Aorta (tissue), 5 donors: ENCODE measurements at regions not wholly inside any gene's neighbourhood (a gene's known extent, or its start where the extent isn't known, plus 50 kb on each side); places are given as distances from the start of the nearest gene placed in this dataset.
"Not testable (repeated sequence)": the region's sequence is repeated elsewhere in the genome, so short reads cannot be mapped to it uniquely, and the experiment has no call there.

ENCODE experiments used
- ATAC-seq: fragments of 200-7000 bp; cut with Tn5 transposase; one replicate; pipeline ENCODE4 v1.9.1; 2022; ENCODE audit warnings: moderate library complexity; ENCODE audit not compliant: low FRiP score
- DNase-seq, 2 donors: peaks; one replicate each; pipeline ENCODE4 v3.0.0-alpha.2; 2020
- H3K27ac ChIP-seq, 2 donors: one replicate each; pipeline ENCODE4 v1.5.1; 2013; ENCODE audit warnings: low read length in 2 of 2, mild to moderate bottlenecking in 2 of 2, moderate library complexity in 2 of 2, control low read depth in 1 of 2, inconsistent platforms in 1 of 2, low read depth in 1 of 2
- H3K27me3 ChIP-seq, 2 donors: one replicate each; pipeline ENCODE4 v1.6.1; 2013; ENCODE audit warnings: control low read depth in 1 of 2, low read length in 1 of 2, mild to moderate bottlenecking in 1 of 2, moderate library complexity in 1 of 2; ENCODE audit not compliant: insufficient read depth in 2 of 2, control insufficient read depth in 1 of 2
- H3K36me3 ChIP-seq, 2 donors: one replicate each; pipeline ENCODE4 v1.6.1; 2013; ENCODE audit warnings: control low read depth in 1 of 2, low read length in 1 of 2, mild to moderate bottlenecking in 1 of 2; ENCODE audit not compliant: insufficient read depth in 2 of 2, control insufficient read depth in 1 of 2
- H3K4me1 ChIP-seq, 2 donors: one replicate each; pipeline ENCODE4 v1.6.1; 2013; ENCODE audit warnings: low read length in 2 of 2, control low read depth in 1 of 2, mild to moderate bottlenecking in 1 of 2, moderate library complexity in 1 of 2; ENCODE audit not compliant: insufficient read depth in 2 of 2, control insufficient read depth in 1 of 2
- H3K4me3 ChIP-seq, 2 donors: one replicate each; pipeline ENCODE4 v1.5.1; 2013; ENCODE audit warnings: low read length in 2 of 2, control low read depth in 1 of 2, mild to moderate bottlenecking in 1 of 2
- H3K9me3 ChIP-seq: one replicate; pipeline ENCODE4 v1.6.1; 2013; ENCODE audit warnings: mild to moderate bottlenecking, low read length; ENCODE audit not compliant: control insufficient read depth
- WGBS, 2 donors: extraction: QIAGEN DNeasy Blood & Tissue Kit; methylation state at CpG; one replicate each; pipeline ENCODE4 v1.1.7; 2013; 5-methylcytosine and 5-hydroxymethylcytosine counted together
- intact Hi-C, 2 donors: fragments of 100-400 bp; cut with DNase I; formaldehyde crosslinking; loops; one replicate each; pipeline versions ENCODE4 v1.14.2 to v1.15.0; 2022
- donor health status: healthy with polysubstance abuse.
- donor health status: Bipolar disorder and iron deficiency.
- donor health status: DM: no; HTN: no; CAD: no.
- donor health status: DM: no; HTN: no; CAD: no.
- donor health status: DM: yes; HTN: yes; CAD: no.

- Histone ChIP-seq H3K27me3 (no peaks in the 10 kb centered on the region), H3K27ac (no peak overlapping the region), H3K9me3 (no peaks in the 10 kb centered on the region), H3K36me3 (no peaks in the 10 kb centered on the region), H3K4me3 (no peak overlapping the region), H3K4me1 (no peaks in the 10 kb centered on the region)
- no peak for DNase-seq
- 14 to 31% methylated on average over 4 of the region's 4 CpGs for whole genome bisulfite sequencing, 2 donors
- ATAC-seq = no peak
- intact Hi-C loops = no loop called here
These were observed 108.8 kb upstream of the TSPAN8 start for GRCh38 chr12:71266606-71267005.

- H3K4me1 ChIP-seq, H3K36me3 ChIP-seq, H3K4me3 ChIP-seq, DNase-seq, ATAC-seq, intact Hi-C loops, H3K9me3 ChIP-seq, H3K27ac ChIP-seq, H3K27me3 ChIP-seq: not testable (repeated sequence)
- WGBS, 2 donors = 93 to 100% methylated on average over 1 of the region's 3 CpGs
These were observed 107.9 kb upstream of the TSPAN8 start for GRCh38 chr12:71265731-71266130.

GRCh38 chr12:71262466-71262865 is 104.7 kb upstream of the TSPAN8 start:
- H3K9me3 ChIP-seq = no peaks in the 10 kb centered on the region
- intact Hi-C loops = no loop called here
- H3K36me3 ChIP-seq = no peaks in the 10 kb centered on the region
- H3K4me3 ChIP-seq = no peak overlapping the region
- H3K27me3 ChIP-seq = no peaks in the 10 kb centered on the region
- ATAC-seq (no peak), DNase-seq (no peak)
- no peaks in the 10 kb centered on the region for H3K4me1 ChIP-seq
- no peak overlapping the region for H3K27ac ChIP-seq
- 68 to 70% methylated on average over 3 of the region's 3 CpGs for WGBS, 2 donors

- no peak for ATAC-seq
- H3K27ac ChIP-seq = no peak overlapping the region
- 79 to 85% methylated on average over 2 of the region's 2 CpGs for WGBS, 2 donors
- no peaks in the 10 kb centered on the region for H3K27me3 ChIP-seq
- H3K4me1 ChIP-seq = no peaks in the 10 kb centered on the region
- no peaks in the 10 kb centered on the region for H3K36me3 ChIP-seq
- H3K4me3 ChIP-seq = no peak overlapping the region
- no peak for DNase-seq
- intact Hi-C loops = no loop called here
- peaks cover 2% of the 10 kb centered on the region for H3K9me3 ChIP-seq
These were observed 94.7 kb upstream of the TSPAN8 start for GRCh38 chr12:71252473-71252872.

- Histone ChIP-seq H3K4me1 (no peaks in the 10 kb centered on the region), H3K4me3 (no peak overlapping the region), H3K36me3 (no peaks in the 10 kb centered on the region), H3K9me3 (peaks cover 2% of the 10 kb centered on the region), H3K27me3 (no peaks in the 10 kb centered on the region), H3K27ac (no peak overlapping the region)
- DNase-seq = no peak
- intact Hi-C loops = no loop called here
- 59 to 67% methylated on average over 4 of the region's 4 CpGs for WGBS, 2 donors
- no peak for ATAC-seq
These were observed 92.4 kb upstream of the TSPAN8 start for GRCh38 chr12:71250166-71250565.

- no peaks in the 10 kb centered on the region for H3K36me3 ChIP-seq
- H3K27me3 ChIP-seq = no peaks in the 10 kb centered on the region
- no peaks in the 10 kb centered on the region for H3K9me3 ChIP-seq
- no peak for ATAC-seq
- peak overlapping the region in 1 of 2 donors; percentile 36 for H3K27ac ChIP-seq
- H3K4me3 ChIP-seq = no peak overlapping the region
- 6 to 7% methylated on average over 1 of the region's 1 CpG for WGBS, 2 donors
- intact Hi-C loops = no loop called here
- DNase-seq = no peak
- peaks cover 3 to 6% of the 10 kb centered on the region in 2 donors for H3K4me1 ChIP-seq
These were observed 85.6 kb upstream of the TSPAN8 start for GRCh38 chr12:71243370-71243769.

GRCh38 chr12:71242511-71242910 is 84.7 kb upstream of the TSPAN8 start:
- DNase-seq = no peak
- WGBS, 2 donors = 6 to 11% methylated on average over 2 of the region's 2 CpGs
- H3K4me1 ChIP-seq = peaks cover 3 to 6% of the 10 kb centered on the region in 2 donors
- no peaks in the 10 kb centered on the region for H3K27me3 ChIP-seq
- H3K36me3 ChIP-seq = no peaks in the 10 kb centered on the region
- peak overlapping the region; percentile 36 to 44 for H3K27ac ChIP-seq
- no peak overlapping the region for H3K4me3 ChIP-seq
- no peaks in the 10 kb centered on the region for H3K9me3 ChIP-seq
- intact Hi-C loops = no loop called here
- no peak for ATAC-seq

- DNase-seq (no peak), ATAC-seq (peak; percentile 41)
- H3K4me3 ChIP-seq = no peak overlapping the region
- peaks cover 3 to 6% of the 10 kb centered on the region in 2 donors for H3K4me1 ChIP-seq
- no peaks in the 10 kb centered on the region for H3K27me3 ChIP-seq
- intact Hi-C loops = no loop called here
- H3K9me3 ChIP-seq = no peaks in the 10 kb centered on the region
- peak overlapping the region in 1 of 2 donors; percentile 36 for H3K27ac ChIP-seq
- no peaks in the 10 kb centered on the region for H3K36me3 ChIP-seq
- 10 to 14% methylated on average over 3 of the region's 3 CpGs for WGBS, 2 donors
These were observed 83.1 kb upstream of the TSPAN8 start for GRCh38 chr12:71240946-71241345.

GRCh38 chr12:71239731-71240130 is 81.9 kb upstream of the TSPAN8 start:
- Histone ChIP-seq H3K27ac (no peak overlapping the region), H3K27me3 (no peaks in the 10 kb centered on the region), H3K36me3 (no peaks in the 10 kb centered on the region), H3K4me3 (no peak overlapping the region), H3K4me1 (peaks cover 3 to 6% of the 10 kb centered on the region in 2 donors), H3K9me3 (no peaks in the 10 kb centered on the region)
- intact Hi-C loops = no loop called here
- DNase-seq = no peak
- no peak for ATAC-seq
